ENCODE measurements at regions not wholly inside any gene's neighbourhood (a gene's known extent, or its start where the extent isn't known, plus 50 kb on each side); places are given as distances from the start of the nearest gene placed in this dataset.

DNA sequence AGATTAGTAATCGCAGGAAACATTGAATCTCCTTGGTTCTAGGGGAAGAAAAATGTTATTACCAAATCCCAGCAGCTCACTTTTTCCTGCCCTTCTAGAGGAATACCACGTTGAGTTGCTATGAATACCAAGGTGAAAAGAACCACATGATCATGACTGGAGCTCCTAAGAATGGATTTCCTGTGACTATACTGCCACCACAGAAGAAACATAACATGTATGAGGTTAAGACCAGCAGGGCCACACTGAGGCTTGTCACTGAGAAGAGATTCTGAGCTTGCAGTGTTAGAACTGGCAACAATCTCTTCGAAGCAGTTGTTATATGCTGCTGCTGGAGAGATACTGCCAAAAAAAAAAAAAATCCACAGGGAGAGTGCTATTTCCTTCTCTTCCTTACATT is 1235.3 kb downstream of the FSTL5 start:
- TF ChIP-seq, protein P1, sequence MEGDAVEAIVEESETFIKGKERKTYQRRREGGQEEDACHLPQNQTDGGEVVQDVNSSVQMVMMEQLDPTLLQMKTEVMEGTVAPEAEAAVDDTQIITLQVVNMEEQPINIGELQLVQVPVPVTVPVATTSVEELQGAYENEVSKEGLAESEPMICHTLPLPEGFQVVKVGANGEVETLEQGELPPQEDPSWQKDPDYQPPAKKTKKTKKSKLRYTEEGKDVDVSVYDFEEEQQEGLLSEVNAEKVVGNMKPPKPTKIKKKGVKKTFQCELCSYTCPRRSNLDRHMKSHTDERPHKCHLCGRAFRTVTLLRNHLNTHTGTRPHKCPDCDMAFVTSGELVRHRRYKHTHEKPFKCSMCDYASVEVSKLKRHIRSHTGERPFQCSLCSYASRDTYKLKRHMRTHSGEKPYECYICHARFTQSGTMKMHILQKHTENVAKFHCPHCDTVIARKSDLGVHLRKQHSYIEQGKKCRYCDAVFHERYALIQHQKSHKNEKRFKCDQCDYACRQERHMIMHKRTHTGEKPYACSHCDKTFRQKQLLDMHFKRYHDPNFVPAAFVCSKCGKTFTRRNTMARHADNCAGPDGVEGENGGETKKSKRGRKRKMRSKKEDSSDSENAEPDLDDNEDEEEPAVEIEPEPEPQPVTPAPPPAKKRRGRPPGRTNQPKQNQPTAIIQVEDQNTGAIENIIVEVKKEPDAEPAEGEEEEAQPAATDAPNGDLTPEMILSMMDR (IDR thresholded peaks at IDR 0.05; ENCODE audit: insufficient read depth, low read depth, low read length): no peak
- no peak for TF ChIP-seq EZH2 (IDR thresholded peaks at IDR 0.05; ENCODE audit: insufficient read depth, low read length)
